ENCODE measurements at regions not wholly inside any gene's neighbourhood (a gene's known extent, or its start where the extent isn't known, plus 50 kb on each side); places are given as distances from the start of the nearest gene placed in this dataset.

DNA sequence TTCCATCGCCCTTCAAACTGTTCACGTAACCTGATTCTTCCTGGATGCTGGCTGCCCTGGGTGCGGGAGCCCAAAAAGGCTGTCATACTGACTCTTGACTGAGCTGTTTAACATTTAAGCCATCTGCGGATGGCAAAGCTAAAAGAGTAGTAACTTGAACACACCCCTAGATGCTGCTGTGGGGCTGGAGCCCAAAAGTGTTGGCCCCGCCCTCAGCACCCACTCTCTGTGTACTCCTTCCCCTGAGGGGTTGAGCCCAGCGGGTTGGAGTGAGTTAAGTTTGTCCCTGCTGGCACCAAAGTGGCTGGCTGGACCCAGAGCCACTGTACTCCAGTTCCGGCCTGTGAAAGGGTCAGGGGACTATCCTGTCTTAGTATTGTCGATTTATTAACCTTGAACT lies 640.6 kb downstream of the PTPRU start:
- H3K4me1 Mint-ChIP-seq = no peaks in the 10 kb centered on the region
- Histone ChIP-seq H3K36me3 (ENCODE audit: control insufficient read depth, insufficient read depth, low read length) (no peaks in the 10 kb centered on the region), H3K4me3 (ENCODE audit: low read length) (no peak overlapping the region), H3K9ac (ENCODE audit: extremely low read depth, low read length, poor library complexity, severe bottlenecking) (no peak overlapping the region), H3K27me3 (ENCODE audit: control insufficient read depth, insufficient read depth, low read length, poor library complexity, severe bottlenecking) (no peaks in the 10 kb centered on the region), H3K27ac (ENCODE audit: low read depth, low read length) (no peak overlapping the region), H3K4me1 (ENCODE audit: control insufficient read depth, insufficient read depth, low read length) (no peaks in the 10 kb centered on the region), H3K9me3 (ENCODE audit: control insufficient read depth, low read length) (no peaks in the 10 kb centered on the region)
- 78 to 89% methylated on average over 7 to 8 of the region's 8 CpGs for WGBS, 2 experiments (ENCODE audit: insufficient coverage in 1 of 2, insufficient read length in 1 of 2)
- peak; percentile 61 for DNase-seq
- H3K27ac Mint-ChIP-seq = no peak overlapping the region
- no peaks in the 10 kb centered on the region for H3K9me3 Mint-ChIP-seq
- H3K27me3 Mint-ChIP-seq (ENCODE audit: insufficient read depth) = peaks cover 2% of the 10 kb centered on the region
- TF ChIP-seq, protein P1, sequence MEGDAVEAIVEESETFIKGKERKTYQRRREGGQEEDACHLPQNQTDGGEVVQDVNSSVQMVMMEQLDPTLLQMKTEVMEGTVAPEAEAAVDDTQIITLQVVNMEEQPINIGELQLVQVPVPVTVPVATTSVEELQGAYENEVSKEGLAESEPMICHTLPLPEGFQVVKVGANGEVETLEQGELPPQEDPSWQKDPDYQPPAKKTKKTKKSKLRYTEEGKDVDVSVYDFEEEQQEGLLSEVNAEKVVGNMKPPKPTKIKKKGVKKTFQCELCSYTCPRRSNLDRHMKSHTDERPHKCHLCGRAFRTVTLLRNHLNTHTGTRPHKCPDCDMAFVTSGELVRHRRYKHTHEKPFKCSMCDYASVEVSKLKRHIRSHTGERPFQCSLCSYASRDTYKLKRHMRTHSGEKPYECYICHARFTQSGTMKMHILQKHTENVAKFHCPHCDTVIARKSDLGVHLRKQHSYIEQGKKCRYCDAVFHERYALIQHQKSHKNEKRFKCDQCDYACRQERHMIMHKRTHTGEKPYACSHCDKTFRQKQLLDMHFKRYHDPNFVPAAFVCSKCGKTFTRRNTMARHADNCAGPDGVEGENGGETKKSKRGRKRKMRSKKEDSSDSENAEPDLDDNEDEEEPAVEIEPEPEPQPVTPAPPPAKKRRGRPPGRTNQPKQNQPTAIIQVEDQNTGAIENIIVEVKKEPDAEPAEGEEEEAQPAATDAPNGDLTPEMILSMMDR (conservative IDR thresholded peaks at IDR 0.05) = peak; percentile 44
- no peak overlapping the region for H3K4me3 Mint-ChIP-seq
- no peaks in the 10 kb centered on the region for H3K36me3 Mint-ChIP-seq (ENCODE audit: low read depth)

DNA sequence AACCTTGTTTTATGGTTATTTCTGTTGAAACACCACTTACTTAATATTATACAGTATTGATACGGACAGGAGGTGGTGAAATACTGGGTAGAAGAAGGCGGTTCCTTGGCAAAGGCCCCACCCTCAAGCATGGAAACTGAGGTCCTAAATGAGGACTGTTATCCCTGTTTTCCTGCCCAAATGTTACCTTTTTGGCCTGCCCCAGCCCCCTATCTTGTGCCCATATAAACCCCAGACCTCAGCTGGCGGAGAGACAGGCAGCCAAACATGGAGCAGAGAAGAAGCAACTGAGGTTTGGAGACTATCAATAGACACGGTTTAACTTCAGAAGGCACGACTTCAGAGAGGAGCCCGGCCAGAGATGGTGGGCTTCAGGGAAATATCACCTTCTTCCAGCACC lies 640.1 kb downstream of the PTPRU start:
- Histone ChIP-seq H3K4me1 (ENCODE audit: control insufficient read depth, insufficient read depth, low read length) (no peaks in the 10 kb centered on the region), H3K27ac (ENCODE audit: low read depth, low read length) (no peak overlapping the region), H3K27me3 (ENCODE audit: control insufficient read depth, insufficient read depth, low read length, poor library complexity, severe bottlenecking) (no peaks in the 10 kb centered on the region), H3K9me3 (ENCODE audit: control insufficient read depth, low read length) (no peaks in the 10 kb centered on the region), H3K36me3 (ENCODE audit: control insufficient read depth, insufficient read depth, low read length) (no peaks in the 10 kb centered on the region), H3K9ac (ENCODE audit: extremely low read depth, low read length, poor library complexity, severe bottlenecking) (no peak overlapping the region), H3K4me3 (ENCODE audit: low read length) (no peak overlapping the region)
- peaks cover 2% of the 10 kb centered on the region for H3K27me3 Mint-ChIP-seq (ENCODE audit: insufficient read depth)
- H3K4me3 Mint-ChIP-seq = no peak overlapping the region
- no peak overlapping the region for H3K27ac Mint-ChIP-seq
- no peaks in the 10 kb centered on the region for H3K9me3 Mint-ChIP-seq
- no peak for DNase-seq
- WGBS, 2 experiments (ENCODE audit: insufficient coverage in 1 of 2, insufficient read length in 1 of 2) = 91 to 95% methylated on average over 4 to 6 of the region's 6 CpGs
- TF ChIP-seq, protein P1 (conservative IDR thresholded peaks at IDR 0.05) = no peak
- no peaks in the 10 kb centered on the region for H3K4me1 Mint-ChIP-seq
- H3K36me3 Mint-ChIP-seq (ENCODE audit: low read depth) = no peaks in the 10 kb centered on the region

DNA sequence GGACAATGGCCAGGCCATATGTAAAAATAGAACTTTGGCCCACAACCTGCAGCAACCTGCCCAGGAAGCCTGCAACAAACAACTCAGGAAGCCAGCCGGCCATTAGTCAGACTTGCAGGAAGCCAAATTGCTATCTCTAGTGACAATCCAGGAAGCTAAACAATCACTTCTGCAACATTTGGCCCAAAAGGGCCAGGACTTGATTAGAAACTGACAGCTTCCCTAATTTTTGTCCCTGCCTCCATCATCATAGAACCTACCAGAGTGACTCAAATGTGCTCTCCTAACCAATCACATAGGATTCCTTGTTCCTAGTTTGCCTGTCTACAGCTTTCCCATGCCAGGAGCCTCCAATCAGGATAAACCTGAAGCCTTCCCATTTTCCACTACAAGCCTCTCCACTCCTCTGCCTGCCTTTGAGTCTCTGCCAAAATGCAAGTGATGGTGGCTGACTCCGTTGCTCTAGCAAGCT lies 639.3 kb downstream of the PTPRU start:
- H3K9me3 ChIP-seq (ENCODE audit: control insufficient read depth, low read length) = no peaks in the 10 kb centered on the region
- no peaks in the 10 kb centered on the region for H3K36me3 ChIP-seq (ENCODE audit: control insufficient read depth, insufficient read depth, low read length)
- Mint-ChIP-seq H3K27me3 (ENCODE audit: insufficient read depth) (peaks cover 2% of the 10 kb centered on the region), H3K9me3 (no peaks in the 10 kb centered on the region), H3K27ac (no peak overlapping the region), H3K4me3 (no peak overlapping the region), H3K4me1 (no peaks in the 10 kb centered on the region), H3K36me3 (ENCODE audit: low read depth) (no peaks in the 10 kb centered on the region)
- H3K27ac ChIP-seq (ENCODE audit: low read depth, low read length) = no peak overlapping the region
- H3K27me3 ChIP-seq (ENCODE audit: control insufficient read depth, insufficient read depth, low read length, poor library complexity, severe bottlenecking) = no peaks in the 10 kb centered on the region
- TF ChIP-seq, protein P1 (conservative IDR thresholded peaks at IDR 0.05) = no peak
- no peak overlapping the region for H3K4me3 ChIP-seq (ENCODE audit: low read length)
- no peaks in the 10 kb centered on the region for H3K4me1 ChIP-seq (ENCODE audit: control insufficient read depth, insufficient read depth, low read length)
- WGBS, 2 experiments (ENCODE audit: insufficient coverage in 1 of 2, insufficient read length in 1 of 2) = 80 to 100% methylated on average over 1 to 2 of the region's 2 CpGs
- no peak overlapping the region for H3K9ac ChIP-seq (ENCODE audit: extremely low read depth, low read length, poor library complexity, severe bottlenecking)
- no peak for DNase-seq

All from endodermal cell (in vitro differentiated cells).